Thyroid gland (tissue), 4 donors: ENCODE measurements at regions not wholly inside any gene's neighbourhood (a gene's known extent, or its start where the extent isn't known, plus 50 kb on each side); places are given as distances from the start of the nearest gene placed in this dataset.

Experiments used
- DNase-seq, 2 donors: peaks; one replicate each; pipeline ENCODE4 v3.0.0-alpha.2; 2019
- H3K27ac ChIP-seq, 3 donors: fragments of 200-600 bp; sonication (generic); 1 replicate in 2 of 3; 2 replicates in 1 of 3; pipeline ENCODE4 v1.5.1; 2016 to 2019; ENCODE audit warnings: mild to moderate bottlenecking in 1 of 3, moderate library complexity in 1 of 3
- H3K27me3 ChIP-seq: fragments of 200-600 bp; sonication (generic); one replicate; pipeline ENCODE4 v1.5.1; 2019
- H3K36me3 ChIP-seq, 2 donors: fragments of 200-600 bp; sonication (generic); one replicate each; pipeline ENCODE4 v1.5.1; 2016 to 2019
- H3K4me1 ChIP-seq, 2 donors: fragments of 200-600 bp; sonication (generic); one replicate each; pipeline ENCODE4 v1.5.1; 2017 to 2019
- H3K4me3 ChIP-seq, 3 donors: fragments of 200-600 bp; sonication (generic); replicated peaks in 1 of 3; 1 replicate in 2 of 3; 2 replicates in 1 of 3; pipeline ENCODE4 v1.5.1; 2016; ENCODE audit warnings: mild to moderate bottlenecking in 1 of 3
- H3K9me3 ChIP-seq: fragments of 200-600 bp; sonication (generic); one replicate; pipeline ENCODE4 v1.5.1; 2017
- CTCF ChIP-seq, 6 experiments: fragments of 200-600 bp in 3 of 6; fragments of 450-650 bp in 3 of 6; sonication (generic) in 3 of 6; IDR thresholded peaks; one replicate each; pipeline ENCODE4 v1.5.1; 2016 to 2019; ENCODE audit warnings: antibody characterized with exemption in 6 of 6, mild to moderate bottlenecking in 2 of 6, inconsistent platforms in 1 of 6, moderate library complexity in 1 of 6
- POLR2A ChIP-seq, 2 donors: fragments of 450-650 bp; IDR thresholded peaks; one replicate each; pipeline ENCODE4 v1.6.1; 2017; ENCODE audit warnings: antibody characterized with exemption in 2 of 2, mild to moderate bottlenecking in 2 of 2, moderate library complexity in 1 of 2
- WGBS, 2 donors: methylation state at CpG; one replicate each; pipeline ENCODE4 v1.1.5; 2017; 5-methylcytosine and 5-hydroxymethylcytosine counted together
- intact Hi-C: fragments of 100-400 bp; cut with DNase I; formaldehyde crosslinking; loops from one replicate; pipeline ENCODE4 v1.15.1; 2023

GRCh38 chr4:165548702-165549101, 169.9 kb downstream of the CPE start:
- TF ChIP-seq POLR2A (IDR thresholded peaks at IDR 0.05): no peak
- Histone ChIP-seq H3K36me3 (no peaks in the 10 kb centered on the region), H3K27me3 (no peaks in the 10 kb centered on the region), H3K9me3 (no peaks in the 10 kb centered on the region), H3K4me3 (no peak overlapping the region), H3K27ac (no peak overlapping the region), H3K4me1 (no peaks in the 10 kb centered on the region)
- no peak for DNase-seq
- WGBS, 2 donors: 73 to 79% methylated on average over 2 of the region's 2 CpGs
- intact Hi-C loops: no loop called here

GRCh38 chr4:165553221-165553810, 174.5 kb downstream of the CPE start:
- H3K9me3 ChIP-seq: no peaks in the 10 kb centered on the region
- H3K27me3 ChIP-seq: no peaks in the 10 kb centered on the region
- no peak overlapping the region for H3K4me3 ChIP-seq
- intact Hi-C loops: no loop called here
- no peak for TF ChIP-seq CTCF (IDR thresholded peaks at IDR 0.05)
- no peak for TF ChIP-seq POLR2A (IDR thresholded peaks at IDR 0.05)
- no peak for DNase-seq
- no peak overlapping the region for H3K27ac ChIP-seq
- no peaks in the 10 kb centered on the region for H3K4me1 ChIP-seq
- WGBS, 2 donors: 91 to 94% methylated on average over 2 of the region's 2 CpGs
- H3K36me3 ChIP-seq: no peaks in the 10 kb centered on the region

DNA sequence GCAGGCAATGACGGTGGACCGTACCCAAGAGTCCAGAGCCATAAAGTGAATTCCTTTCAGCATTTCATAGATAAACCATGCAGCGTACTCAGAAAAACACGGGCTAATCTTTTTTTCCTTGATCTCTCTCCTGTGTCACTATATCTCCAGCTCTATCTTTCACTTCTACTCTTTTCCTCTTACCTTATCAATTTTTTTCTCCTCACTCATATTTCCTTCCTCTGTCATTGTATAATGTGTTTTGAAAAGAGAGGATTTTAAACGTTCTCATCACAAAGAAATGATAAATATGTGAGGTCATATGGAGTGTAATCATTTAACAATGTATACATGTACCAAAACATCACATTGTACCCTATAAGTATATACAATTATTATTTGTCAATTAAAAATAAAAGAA, 176.5 kb downstream of the CPE start:
- H3K27ac ChIP-seq: no peak overlapping the region
- intact Hi-C loops: no loop called here

GRCh38 chr4:165556383-165556782, 177.6 kb downstream of the CPE start:
- H3K36me3 ChIP-seq: no peaks in the 10 kb centered on the region
- WGBS, 2 donors: 83 to 89% methylated on average over 1 of the region's 1 CpG
- TF ChIP-seq CTCF (IDR thresholded peaks at IDR 0.05): no peak
- no peak for TF ChIP-seq POLR2A (IDR thresholded peaks at IDR 0.05)
- no peaks in the 10 kb centered on the region for H3K27me3 ChIP-seq
- no peaks in the 10 kb centered on the region for H3K9me3 ChIP-seq
- no peaks in the 10 kb centered on the region for H3K4me1 ChIP-seq
- intact Hi-C loops: no loop called here
- H3K4me3 ChIP-seq: no peak overlapping the region
- no peak overlapping the region for H3K27ac ChIP-seq
- no peak for DNase-seq

More for the DNA sequence above, 176.5 kb downstream of the CPE start:
- no peaks in the 10 kb centered on the region for H3K4me1 ChIP-seq
- no peak overlapping the region for H3K4me3 ChIP-seq
- no peaks in the 10 kb centered on the region for H3K27me3 ChIP-seq
- DNase-seq: no peak
- H3K9me3 ChIP-seq: no peaks in the 10 kb centered on the region
- no peak for TF ChIP-seq POLR2A (IDR thresholded peaks at IDR 0.05)
- no peak for TF ChIP-seq CTCF (IDR thresholded peaks at IDR 0.05)
- WGBS, 2 donors: 77 to 82% methylated on average over 5 of the region's 5 CpGs
- H3K36me3 ChIP-seq: no peaks in the 10 kb centered on the region

- Histone ChIP-seq H3K4me1 (no peaks in the 10 kb centered on the region), H3K36me3 (no peaks in the 10 kb centered on the region), H3K27me3 (no peaks in the 10 kb centered on the region), H3K4me3 (no peak overlapping the region), H3K9me3 (no peaks in the 10 kb centered on the region), H3K27ac (no peak overlapping the region)
- TF ChIP-seq POLR2A (IDR thresholded peaks at IDR 0.05) (no peak), CTCF (IDR thresholded peaks at IDR 0.05) (no peak)
- intact Hi-C loops: no loop called here
- DNase-seq: no peak
- WGBS, 2 donors: 91 to 92% methylated on average over 4 of the region's 4 CpGs
Measured at GRCh38 chr4:165560941-165561340, 182.1 kb downstream of the CPE start.

DNA sequence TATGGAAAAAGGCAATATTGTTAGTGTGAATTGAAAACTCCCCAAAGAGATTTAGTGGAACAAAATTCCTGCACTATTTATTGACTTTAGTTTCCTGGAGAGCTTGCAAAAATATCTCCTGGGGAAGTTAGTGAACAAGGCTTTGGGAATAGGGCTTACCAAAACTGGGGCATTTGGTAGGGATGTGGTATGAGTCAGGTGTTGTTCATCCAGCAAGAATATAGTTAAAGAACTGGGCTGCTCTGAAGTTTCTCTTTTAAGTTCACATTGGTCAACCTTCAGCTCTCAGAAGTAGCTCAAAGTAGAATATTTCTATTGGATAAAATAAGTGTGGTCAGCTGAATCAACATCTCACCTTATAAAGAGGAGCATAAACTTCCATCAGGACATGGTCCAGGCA, 185.0 kb downstream of the CPE start:
- no peak overlapping the region for H3K4me3 ChIP-seq
- H3K9me3 ChIP-seq: no peaks in the 10 kb centered on the region
- H3K4me1 ChIP-seq: no peaks in the 10 kb centered on the region
- no peak for DNase-seq
- TF ChIP-seq CTCF (IDR thresholded peaks at IDR 0.05): no peak
- no peak for TF ChIP-seq POLR2A (IDR thresholded peaks at IDR 0.05)
- no peaks in the 10 kb centered on the region for H3K36me3 ChIP-seq
- intact Hi-C loops: no loop called here
- no peak overlapping the region for H3K27ac ChIP-seq
- H3K27me3 ChIP-seq: no peaks in the 10 kb centered on the region
